GM23248 (cell line): ENCODE measurements at regions not wholly inside any gene's neighbourhood (a gene's known extent, or its start where the extent isn't known, plus 50 kb on each side); places are given as distances from the start of the nearest gene placed in this dataset.

ENCODE experiments used
- EZH2 ChIP-seq: fragments of 200-600 bp; sonication (generic); IDR thresholded peaks from 2 replicates; pipeline ENCODE4 v1.6.1; 2018; ENCODE audit warnings: antibody characterized with exemption, mild to moderate bottlenecking; ENCODE audit not compliant: insufficient read depth, poor library complexity, severe bottlenecking
- EZH2phosphoT487 ChIP-seq: fragments of 200-600 bp; sonication (generic); IDR thresholded peaks from 2 replicates; pipeline ENCODE4 v1.6.1; 2018; ENCODE audit warnings: antibody characterized with exemption, moderate library complexity, mild to moderate bottlenecking, low read depth; ENCODE audit not compliant: insufficient read depth

DNA sequence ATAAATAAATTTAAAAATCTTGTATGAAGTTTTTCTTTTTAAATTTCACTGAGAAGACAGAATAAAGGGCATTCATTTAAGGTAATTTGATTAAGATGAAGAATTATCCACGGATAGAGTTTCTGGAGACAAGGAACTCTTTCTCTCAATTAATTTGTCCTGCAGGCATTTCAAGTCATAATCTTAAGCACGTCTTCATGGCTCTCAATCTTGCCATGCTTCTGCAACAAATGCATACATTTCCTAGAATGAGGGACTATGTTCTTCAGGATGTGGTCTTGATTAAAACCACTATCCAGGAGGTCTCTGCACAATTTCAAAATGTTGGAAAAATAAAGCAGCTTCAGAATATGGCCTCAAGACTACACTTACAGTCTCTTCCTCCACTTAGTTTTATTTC lies 67.6 kb upstream of the LSAMP start:
- TF ChIP-seq EZH2phosphoT487 (no peak), EZH2 (no peak)
